ENCODE measurements at regions not wholly inside any gene's neighbourhood (a gene's known extent, or its start where the extent isn't known, plus 50 kb on each side); places are given as distances from the start of the nearest gene placed in this dataset.

GRCh38 chr2:8617048-8617447 lies 64.8 kb upstream of the ID2 start:
- CTCF ChIA-PET: no interaction called here
- POLR2A ChIA-PET: interaction anchor here (0.5 to 0.6 kb wide), 2 partner anchors 64 to 65 kb away, joined by 3 to 4 read pairs; no protein-coding TSS in a partner anchor
- Histone ChIP-seq H3K36me3 (ENCODE audit: control insufficient read depth in 2 of 2, insufficient read depth in 1 of 2, low read length in 2 of 2) (no peaks in the 10 kb centered on the region), H3K9me3 (ENCODE audit: control insufficient read depth, insufficient read depth, low read depth, low read length) (no peaks in the 10 kb centered on the region), H3K4me3 (ENCODE audit: low read depth, low read length) (no peak overlapping the region), H3K4me1 (ENCODE audit: control insufficient read depth, insufficient read depth, low read length) (no peaks in the 10 kb centered on the region), H3K27ac (ENCODE audit: extremely low read depth, low read depth, low read length) (no peak overlapping the region)
- no peak for TF ChIP-seq EGR2 (tag by site-specific recombination; IDR thresholded peaks at IDR 0.05; ENCODE audit: low read depth)
- TF ChIP-seq ZNF610 (tag by site-specific recombination; IDR thresholded peaks at IDR 0.05; ENCODE audit: borderline replicate concordance): no peak
- no peak for TF ChIP-seq OVOL3 (tag by site-specific recombination; IDR thresholded peaks at IDR 0.05)

GRCh38 chr2:8617590-8617989 lies 64.3 kb upstream of the ID2 start:
- no peak overlapping the region for H3K27ac ChIP-seq (ENCODE audit: extremely low read depth, low read depth, low read length)
- CTCF ChIA-PET: no interaction called here
- no peak overlapping the region for H3K4me3 ChIP-seq (ENCODE audit: low read depth, low read length)
- H3K9me3 ChIP-seq (ENCODE audit: control insufficient read depth, insufficient read depth, low read depth, low read length): no peaks in the 10 kb centered on the region
- H3K4me1 ChIP-seq (ENCODE audit: control insufficient read depth, insufficient read depth, low read length): no peaks in the 10 kb centered on the region
- H3K36me3 ChIP-seq (ENCODE audit: control insufficient read depth in 2 of 2, insufficient read depth in 1 of 2, low read length in 2 of 2): no peaks in the 10 kb centered on the region
- POLR2A ChIA-PET: no interaction called here
- no peak for TF ChIP-seq SALL2 (tag by site-specific recombination; IDR thresholded peaks at IDR 0.05; ENCODE audit: borderline replicate concordance)
- no peak for TF ChIP-seq ZNF621 (tag by site-specific recombination; IDR thresholded peaks at IDR 0.05)
- TF ChIP-seq ZNF791 (tag by site-specific recombination; IDR thresholded peaks at IDR 0.05): no peak
- no peak for TF ChIP-seq ZBTB17 (tag by site-specific recombination; IDR thresholded peaks at IDR 0.05)
- no peak for TF ChIP-seq GLI4 (tag by site-specific recombination; IDR thresholded peaks at IDR 0.05)
- no peak for TF ChIP-seq ZNF266 (tag by site-specific recombination; IDR thresholded peaks at IDR 0.05; ENCODE audit: low read depth)
- TF ChIP-seq ZNF785 (tag by site-specific recombination; IDR thresholded peaks at IDR 0.05): no peak
- TF ChIP-seq ZNF280C (tag by site-specific recombination; IDR thresholded peaks at IDR 0.05): no peak
- TF ChIP-seq ZNF521 (tag by site-specific recombination; IDR thresholded peaks at IDR 0.05): no peak
- no peak for TF ChIP-seq GLIS1 (tag by site-specific recombination; IDR thresholded peaks at IDR 0.05)
- no peak for TF ChIP-seq ZNF214 (tag by site-specific recombination; IDR thresholded peaks at IDR 0.05; ENCODE audit: borderline replicate concordance)

GRCh38 chr2:8619071-8619470 lies 62.8 kb upstream of the ID2 start:
- Histone ChIP-seq H3K4me3 (ENCODE audit: low read depth, low read length) (no peak overlapping the region), H3K27ac (ENCODE audit: extremely low read depth, low read depth, low read length) (no peak overlapping the region), H3K4me1 (ENCODE audit: control insufficient read depth, insufficient read depth, low read length) (no peaks in the 10 kb centered on the region), H3K9me3 (ENCODE audit: control insufficient read depth, insufficient read depth, low read depth, low read length) (no peaks in the 10 kb centered on the region), H3K36me3 (ENCODE audit: control insufficient read depth in 2 of 2, insufficient read depth in 1 of 2, low read length in 2 of 2) (no peaks in the 10 kb centered on the region)
- no peak for TF ChIP-seq ZNF341 (tag by site-specific recombination; IDR thresholded peaks at IDR 0.05; ENCODE audit: low read depth)
- TF ChIP-seq ZBTB7A (tag by site-specific recombination; IDR thresholded peaks at IDR 0.05; ENCODE audit: low read depth): no peak
- no peak for TF ChIP-seq ZNF350 (tag by site-specific recombination; IDR thresholded peaks at IDR 0.05)
- TF ChIP-seq INSM2 (tag by site-specific recombination; IDR thresholded peaks at IDR 0.05): no peak
- TF ChIP-seq TCF7L2 (IDR thresholded peaks at IDR 0.05; ENCODE audit: borderline replicate concordance, low read depth, low read length): no peak
- no peak for TF ChIP-seq ZNF692 (tag by site-specific recombination; IDR thresholded peaks at IDR 0.05)
- no peak for TF ChIP-seq SP7 (tag by site-specific recombination; IDR thresholded peaks at IDR 0.05)
- TF ChIP-seq ZBTB17 (tag by site-specific recombination; IDR thresholded peaks at IDR 0.05): no peak
- TF ChIP-seq KLF7 (tag by site-specific recombination; IDR thresholded peaks at IDR 0.05; ENCODE audit: borderline replicate concordance): no peak
- no peak for TF ChIP-seq KLF16 (tag by site-specific recombination; IDR thresholded peaks at IDR 0.05)
- TF ChIP-seq ZNF571 (tag by site-specific recombination; IDR thresholded peaks at IDR 0.05): no peak
- no peak for TF ChIP-seq ZNF214 (tag by site-specific recombination; IDR thresholded peaks at IDR 0.05; ENCODE audit: borderline replicate concordance)
- TF ChIP-seq ZNF10 (tag by site-specific recombination; IDR thresholded peaks at IDR 0.05): no peak
- POLR2A ChIA-PET: interaction anchor here (1.2 kb wide), 1 partner anchor 63 kb away, joined by 3 read pairs; the partner anchor contains the start of gene ID2
- CTCF ChIA-PET: no interaction called here
